ENCODE measurements at regions not wholly inside any gene's neighbourhood (a gene's known extent, or its start where the extent isn't known, plus 50 kb on each side); places are given as distances from the start of the nearest gene placed in this dataset.

- DNase-seq (ENCODE audit: insufficient read length) (no peak), FAIRE-seq (no peak)
These were observed 58.7 kb upstream of the SH3RF3 start for GRCh38 chr2:109070290-109070689.

GRCh38 chr2:109069331-109070194, 59.4 kb upstream of the SH3RF3 start:
- FAIRE-seq: no peak
- TF ChIP-seq TAF1 (IDR thresholded peaks at IDR 0.05; ENCODE audit: borderline replicate concordance, low read depth, low read length) (no peak), POLR2A (IDR thresholded peaks at IDR 0.05; ENCODE audit: low read depth, low read length) (no peak), POLR2AphosphoS5 (IDR thresholded peaks at IDR 0.05; ENCODE audit: low read depth, low read length) (no peak)

More at GRCh38 chr2:109070290-109070689, 58.7 kb upstream of the SH3RF3 start:
- TF ChIP-seq POLR2A (IDR thresholded peaks at IDR 0.05; ENCODE audit: low read depth, low read length) (no peak), POLR2AphosphoS5 (IDR thresholded peaks at IDR 0.05; ENCODE audit: low read depth, low read length) (no peak), TAF1 (IDR thresholded peaks at IDR 0.05; ENCODE audit: borderline replicate concordance, low read depth, low read length) (no peak)

GRCh38 chr2:109068811-109069210, 60.2 kb upstream of the SH3RF3 start:
- FAIRE-seq: no peak
- TF ChIP-seq POLR2AphosphoS5 (IDR thresholded peaks at IDR 0.05; ENCODE audit: low read depth, low read length) (no peak), TAF1 (IDR thresholded peaks at IDR 0.05; ENCODE audit: borderline replicate concordance, low read depth, low read length) (no peak), POLR2A (IDR thresholded peaks at IDR 0.05; ENCODE audit: low read depth, low read length) (no peak)
- DNase-seq (ENCODE audit: insufficient read length): no peak

More at GRCh38 chr2:109069331-109070194, 59.4 kb upstream of the SH3RF3 start:
- DNase-seq (ENCODE audit: insufficient read length): no peak

GRCh38 chr2:109067631-109068125, 61.3 kb upstream of the SH3RF3 start:
- DNase-seq (ENCODE audit: insufficient read length): no peak
- no peak for TF ChIP-seq POLR2A (IDR thresholded peaks at IDR 0.05; ENCODE audit: low read depth, low read length)
- TF ChIP-seq TAF1 (IDR thresholded peaks at IDR 0.05; ENCODE audit: borderline replicate concordance, low read depth, low read length): no peak
- no peak for TF ChIP-seq POLR2AphosphoS5 (IDR thresholded peaks at IDR 0.05; ENCODE audit: low read depth, low read length)
- no peak for FAIRE-seq

- TF ChIP-seq TAF1 (IDR thresholded peaks at IDR 0.05; ENCODE audit: borderline replicate concordance, low read depth, low read length): no peak
- FAIRE-seq (no peak), DNase-seq (ENCODE audit: insufficient read length) (no peak)
These were observed 61.9 kb upstream of the SH3RF3 start for GRCh38 chr2:109066917-109067597.

- DNase-seq (ENCODE audit: insufficient read length): no peak
These were observed 62.5 kb upstream of the SH3RF3 start for GRCh38 chr2:109066501-109066900.

GRCh38 chr2:109065391-109065734, 63.6 kb upstream of the SH3RF3 start:
- DNase-seq (ENCODE audit: insufficient read length) (no peak), FAIRE-seq (no peak)
- TF ChIP-seq POLR2AphosphoS5 (IDR thresholded peaks at IDR 0.05; ENCODE audit: low read depth, low read length) (no peak), TAF1 (IDR thresholded peaks at IDR 0.05; ENCODE audit: borderline replicate concordance, low read depth, low read length) (no peak), POLR2A (IDR thresholded peaks at IDR 0.05; ENCODE audit: low read depth, low read length) (no peak)

More at GRCh38 chr2:109066501-109066900, 62.5 kb upstream of the SH3RF3 start:
- FAIRE-seq: no peak
- no peak for TF ChIP-seq POLR2AphosphoS5 (IDR thresholded peaks at IDR 0.05; ENCODE audit: low read depth, low read length)
- TF ChIP-seq TAF1 (IDR thresholded peaks at IDR 0.05; ENCODE audit: borderline replicate concordance, low read depth, low read length): no peak
- TF ChIP-seq POLR2A (IDR thresholded peaks at IDR 0.05; ENCODE audit: low read depth, low read length): no peak

GRCh38 chr2:109064660-109065390, 64.2 kb upstream of the SH3RF3 start:
- DNase-seq (ENCODE audit: insufficient read length) (no peak), FAIRE-seq (no peak)
- TF ChIP-seq TAF1 (IDR thresholded peaks at IDR 0.05; ENCODE audit: borderline replicate concordance, low read depth, low read length): no peak
- TF ChIP-seq POLR2AphosphoS5 (IDR thresholded peaks at IDR 0.05; ENCODE audit: low read depth, low read length): no peak
- TF ChIP-seq POLR2A (IDR thresholded peaks at IDR 0.05; ENCODE audit: low read depth, low read length): no peak

GRCh38 chr2:109062859-109063700, 65.9 kb upstream of the SH3RF3 start:
- no peak for DNase-seq (ENCODE audit: insufficient read length)
- no peak for TF ChIP-seq POLR2A (IDR thresholded peaks at IDR 0.05; ENCODE audit: low read depth, low read length)
- TF ChIP-seq POLR2AphosphoS5 (IDR thresholded peaks at IDR 0.05; ENCODE audit: low read depth, low read length): no peak
- TF ChIP-seq TAF1 (IDR thresholded peaks at IDR 0.05; ENCODE audit: borderline replicate concordance, low read depth, low read length): no peak

GRCh38 chr2:109062145-109062858, 66.7 kb upstream of the SH3RF3 start:
- FAIRE-seq (no peak), DNase-seq (ENCODE audit: insufficient read length) (no peak)
- TF ChIP-seq POLR2AphosphoS5 (IDR thresholded peaks at IDR 0.05; ENCODE audit: low read depth, low read length) (no peak), POLR2A (IDR thresholded peaks at IDR 0.05; ENCODE audit: low read depth, low read length) (no peak), TAF1 (IDR thresholded peaks at IDR 0.05; ENCODE audit: borderline replicate concordance, low read depth, low read length) (no peak)

More at GRCh38 chr2:109062859-109063700, 65.9 kb upstream of the SH3RF3 start:
- no peak for FAIRE-seq

All from GM12892 (cell line).